DLD1 (cell line): ENCODE measurements at regions not wholly inside any gene's neighbourhood (a gene's known extent, or its start where the extent isn't known, plus 50 kb on each side); places are given as distances from the start of the nearest gene placed in this dataset.
"Not testable (repeated sequence)": the region's sequence is repeated elsewhere in the genome, so short reads cannot be mapped to it uniquely, and the experiment has no call there.

Source experiments
- in situ Hi-C: cut with HindIII; loops from 2 replicates; pipeline ENCODE4 v1.10.0; 2017; ENCODE audit warnings: low sequenced_read_pairs

- in situ Hi-C loops = no loop called here
Observed at GRCh38 chr5:158007336-158007735, 148.4 kb upstream of the CLINT1 start.

DNA sequence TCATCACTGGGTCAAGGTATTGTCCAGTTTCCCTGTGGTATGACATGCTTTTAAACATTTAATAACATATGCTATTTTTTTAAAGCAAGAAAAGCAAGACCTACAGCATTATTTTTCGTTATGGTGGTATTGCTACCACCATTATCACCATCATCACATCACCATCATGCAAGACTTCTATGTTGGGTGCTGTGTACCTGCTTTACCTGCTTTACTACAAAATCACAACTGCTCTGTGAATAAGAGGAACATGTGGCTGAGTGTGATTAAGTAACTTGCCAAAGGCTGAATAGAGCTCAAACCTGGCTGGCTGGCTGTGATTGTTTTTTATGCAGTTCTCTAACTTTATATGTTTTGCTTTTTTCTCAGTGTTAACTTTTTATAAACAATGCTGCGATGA lies 140.8 kb upstream of the CLINT1 start:
- in situ Hi-C loops = no loop called here

DNA sequence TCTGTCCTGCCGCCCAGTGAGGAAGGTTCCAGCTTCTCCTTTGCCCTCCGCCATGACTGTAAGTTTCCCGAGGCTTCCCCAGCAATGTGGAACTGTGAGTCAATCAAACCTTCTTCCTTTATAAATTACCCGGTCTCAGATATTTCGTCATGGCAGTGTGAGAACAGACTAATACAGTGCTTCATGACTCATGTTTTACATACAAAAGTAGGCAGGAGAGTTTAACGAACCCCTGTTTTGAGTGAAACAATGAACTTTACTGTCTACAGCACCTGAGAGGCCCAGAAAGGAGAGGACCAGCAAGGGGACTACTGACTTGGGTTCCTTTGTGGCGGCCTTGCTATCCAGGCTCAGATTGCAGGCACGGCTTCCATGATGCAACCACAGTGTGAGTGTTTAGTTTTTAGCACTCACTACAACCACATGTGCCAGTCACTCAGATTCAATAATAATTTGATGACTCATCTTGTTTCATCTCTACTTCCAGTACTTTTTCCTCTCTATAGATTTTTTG lies 139.1 kb upstream of the CLINT1 start:
- in situ Hi-C loops = no loop called here

- in situ Hi-C loops = no loop called here
Observed at GRCh38 chr5:157994906-157995519, 136.1 kb upstream of the CLINT1 start.

- in situ Hi-C loops = no loop called here
Observed at GRCh38 chr5:157993986-157994691, 135.2 kb upstream of the CLINT1 start.

DNA sequence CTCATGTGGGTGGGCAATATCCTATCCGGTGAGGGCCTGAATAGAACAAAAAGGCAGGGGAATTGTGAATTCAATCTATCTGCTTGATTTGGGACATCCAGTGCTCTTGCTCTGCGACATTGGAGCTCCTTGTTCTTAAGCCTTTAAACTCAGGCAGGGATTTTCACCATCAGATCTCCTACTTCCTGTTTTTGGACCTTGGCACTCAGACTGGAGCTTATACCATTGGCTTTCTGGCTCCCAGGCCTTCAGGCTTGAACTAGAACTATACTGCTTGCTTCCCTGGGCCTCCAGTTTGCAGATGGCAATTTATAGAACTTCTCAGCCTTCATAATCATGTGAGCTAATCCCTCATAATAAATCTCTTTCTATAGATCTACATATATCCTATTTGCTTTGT lies 134.3 kb upstream of the CLINT1 start:
- in situ Hi-C loops = no loop called here

DNA sequence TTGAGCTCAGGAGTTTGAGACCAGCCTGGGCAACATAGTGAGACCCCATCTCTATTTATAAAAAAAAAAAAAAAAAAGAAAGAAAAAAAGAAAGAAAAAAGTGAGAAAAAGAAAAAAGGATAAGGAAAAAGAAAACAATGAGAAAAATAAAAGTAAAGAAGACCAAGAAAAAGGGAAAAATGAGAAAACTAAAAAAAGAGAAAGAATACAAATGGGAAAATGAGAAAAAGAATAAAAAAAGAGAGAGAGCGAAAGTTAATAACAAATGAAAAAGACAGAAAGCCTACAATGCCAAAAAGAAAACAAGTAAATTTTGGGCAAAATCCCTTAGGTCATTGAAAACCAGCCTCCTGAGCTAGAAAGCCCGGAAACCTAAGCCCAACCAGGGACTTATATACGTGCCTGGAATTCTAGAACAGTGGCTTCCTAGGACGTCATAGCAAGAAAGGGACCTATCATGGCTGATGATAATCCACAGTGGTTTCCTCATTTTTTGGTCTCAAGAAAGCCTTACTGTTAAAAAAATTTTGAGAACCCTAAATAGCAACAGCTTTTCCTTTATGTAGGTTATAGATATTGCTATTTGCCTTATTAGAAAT lies 131.7 kb upstream of the CLINT1 start:
- in situ Hi-C loops = no loop called here

DNA sequence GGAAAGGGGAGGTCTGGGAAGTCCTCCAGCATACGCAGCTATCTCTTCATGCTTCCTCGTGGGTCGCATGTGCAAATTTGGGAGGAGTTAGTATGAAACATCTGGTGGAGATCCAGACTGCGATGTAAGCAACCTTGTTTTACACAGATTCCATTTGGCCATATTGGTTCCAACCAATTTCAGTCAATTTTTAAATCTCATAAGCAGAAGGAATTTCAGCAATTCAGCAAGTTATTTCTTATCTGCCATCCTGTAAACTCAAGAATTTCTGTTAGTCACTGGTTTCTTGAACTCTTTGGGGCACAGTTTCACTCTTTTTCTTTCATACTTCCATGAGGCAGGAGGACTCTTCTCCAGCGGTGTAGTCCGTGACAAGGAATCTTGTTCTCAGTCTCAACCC lies 130.4 kb upstream of the CLINT1 start:
- in situ Hi-C loops = no loop called here

DNA sequence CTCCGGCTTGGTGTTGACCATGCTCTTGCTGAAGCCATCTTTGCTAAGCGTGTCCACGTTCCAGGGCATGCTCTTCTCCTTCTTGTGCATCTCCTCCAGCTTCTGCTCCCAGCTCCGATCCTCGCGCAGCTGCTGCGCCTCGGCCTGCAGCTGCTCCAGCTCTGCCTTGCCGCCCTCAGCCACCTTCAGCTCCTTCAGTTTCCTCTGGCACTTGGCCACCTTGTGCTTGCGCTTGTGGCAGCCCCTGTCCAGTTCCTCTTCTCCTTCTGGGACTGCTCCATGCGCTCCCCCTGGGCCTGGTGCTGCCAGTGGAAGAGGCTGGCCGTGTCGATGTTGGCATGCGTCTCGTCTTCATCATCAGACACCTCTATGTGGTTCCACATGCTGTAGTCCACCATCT lies 128.3 kb upstream of the CLINT1 start:
- in situ Hi-C loops = no loop called here

GRCh38 chr5:157986431-157986990 lies 127.6 kb upstream of the CLINT1 start:
- in situ Hi-C loops = no loop called here

- in situ Hi-C loops = no loop called here
Observed at GRCh38 chr5:157984611-157985010, 125.7 kb upstream of the CLINT1 start.

DNA sequence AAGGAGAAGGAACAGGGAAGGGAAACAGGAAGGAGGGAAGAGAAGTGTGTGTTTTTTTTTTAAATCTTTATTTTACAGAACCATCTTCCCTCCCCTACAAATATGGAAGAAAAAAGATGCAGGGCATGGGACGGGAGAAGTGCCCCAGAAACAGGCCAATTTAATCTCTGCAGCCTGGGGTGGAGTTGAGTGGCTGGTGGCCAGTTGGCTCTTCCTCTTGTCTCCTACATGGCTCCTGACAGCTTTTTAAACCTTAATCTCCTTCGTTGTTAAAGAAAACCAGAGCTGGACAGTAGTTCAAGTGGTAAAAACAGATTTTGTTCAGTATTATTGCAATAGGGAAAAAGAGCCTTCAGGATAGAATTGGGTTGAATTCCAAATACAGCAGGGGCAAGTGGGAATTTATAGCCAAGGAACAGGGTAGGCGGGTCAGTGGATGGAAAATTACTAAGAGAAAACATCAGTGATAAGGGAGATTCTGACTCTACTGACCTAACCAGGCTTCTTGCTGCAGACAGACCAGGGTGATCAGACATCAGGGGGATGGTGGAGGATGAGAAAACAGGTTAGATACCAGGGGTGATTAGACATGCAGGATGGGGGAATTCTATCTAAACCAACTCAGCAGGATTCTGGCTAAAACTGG lies 125.1 kb upstream of the CLINT1 start:
- in situ Hi-C loops = no loop called here

DNA sequence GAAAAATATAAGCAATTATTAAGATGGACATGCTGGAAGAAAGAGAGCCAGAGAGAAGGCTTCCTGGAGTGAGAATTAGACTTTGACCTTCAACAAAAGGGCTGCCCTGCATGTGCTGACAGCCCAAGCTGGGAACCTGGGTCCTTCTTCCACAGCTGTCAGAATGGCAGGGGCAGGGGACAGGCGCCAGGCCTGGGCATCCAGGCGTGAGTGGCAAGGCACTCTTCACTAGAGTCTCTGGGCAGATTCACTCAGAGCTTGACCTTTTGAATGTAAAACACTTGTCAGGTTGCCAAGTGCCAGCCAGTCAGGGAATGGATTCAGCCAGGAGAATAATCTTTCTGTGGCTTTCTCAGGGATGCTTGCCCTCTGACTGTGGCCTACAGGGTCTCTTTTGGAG lies 119.1 kb upstream of the CLINT1 start:
- in situ Hi-C loops = no loop called here

DNA sequence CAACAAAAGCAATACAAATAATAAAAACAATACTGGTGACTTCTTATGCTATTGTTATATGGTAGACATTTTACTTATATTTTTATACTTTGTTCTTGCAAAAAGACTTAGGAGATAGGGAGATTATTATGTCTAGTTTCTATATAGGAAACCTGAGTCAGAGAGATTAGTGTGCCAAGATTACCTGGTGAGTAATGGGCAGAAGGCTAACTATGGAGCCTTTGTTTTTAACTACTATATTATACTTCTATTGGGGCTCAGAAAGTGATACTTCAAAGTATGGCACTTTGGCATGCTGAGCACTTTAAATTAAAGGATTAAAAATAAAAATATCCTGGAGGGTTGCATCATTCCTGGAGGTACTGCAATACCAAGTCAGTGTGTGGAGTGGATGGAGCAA lies 117.5 kb upstream of the CLINT1 start:
- in situ Hi-C loops = no loop called here

DNA sequence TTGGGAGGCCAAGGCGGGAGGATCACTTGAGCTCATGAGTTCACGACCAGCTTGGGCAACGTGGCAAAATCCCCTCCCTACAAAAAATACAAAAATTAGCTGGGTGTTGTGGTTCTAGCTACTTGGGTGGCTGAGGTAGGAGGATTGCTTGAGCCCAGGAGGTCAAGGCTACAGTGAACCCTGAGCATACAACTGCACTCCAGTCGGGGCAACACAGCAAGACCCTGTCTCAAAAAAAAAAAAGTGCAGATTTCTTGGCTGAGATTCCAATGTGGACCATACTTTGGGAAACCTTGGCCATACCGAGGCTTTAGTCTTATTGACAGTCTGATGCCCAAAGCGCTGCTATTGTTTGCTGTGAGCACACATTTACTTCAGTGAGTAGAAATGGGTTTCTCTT lies 113.6 kb upstream of the CLINT1 start:
- in situ Hi-C loops = no loop called here

DNA sequence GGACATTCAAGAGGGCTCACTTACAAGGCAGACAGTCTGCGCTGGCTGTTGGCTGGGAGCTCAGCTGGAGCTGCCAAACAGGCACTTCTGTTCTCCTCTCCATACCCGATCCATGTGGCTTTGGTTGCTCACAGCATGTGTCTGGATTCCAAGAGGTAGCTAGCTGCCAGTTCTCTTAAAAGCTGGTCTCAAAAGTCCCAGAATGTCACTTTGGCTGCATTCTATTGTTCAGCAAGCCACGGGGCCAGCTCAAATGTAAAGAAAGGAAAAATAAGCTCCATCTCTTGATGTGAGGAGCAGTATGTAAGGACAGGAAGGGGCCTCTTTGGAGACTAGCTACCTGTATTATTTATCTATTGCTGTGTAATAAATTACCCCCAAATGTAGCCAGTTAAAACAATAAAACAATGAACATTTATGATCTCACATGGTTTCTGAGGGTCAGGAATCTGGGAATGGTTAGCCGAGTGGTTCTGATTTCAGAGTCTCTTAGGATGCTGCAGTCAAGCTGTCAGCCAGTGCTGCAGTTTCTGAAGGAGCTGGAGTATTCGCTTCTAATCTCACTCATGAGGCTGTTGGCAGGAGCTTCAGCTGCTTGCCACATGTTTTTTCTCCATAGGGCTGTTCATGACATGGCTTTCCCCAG lies 112.7 kb upstream of the CLINT1 start:
- in situ Hi-C loops = no loop called here

DNA sequence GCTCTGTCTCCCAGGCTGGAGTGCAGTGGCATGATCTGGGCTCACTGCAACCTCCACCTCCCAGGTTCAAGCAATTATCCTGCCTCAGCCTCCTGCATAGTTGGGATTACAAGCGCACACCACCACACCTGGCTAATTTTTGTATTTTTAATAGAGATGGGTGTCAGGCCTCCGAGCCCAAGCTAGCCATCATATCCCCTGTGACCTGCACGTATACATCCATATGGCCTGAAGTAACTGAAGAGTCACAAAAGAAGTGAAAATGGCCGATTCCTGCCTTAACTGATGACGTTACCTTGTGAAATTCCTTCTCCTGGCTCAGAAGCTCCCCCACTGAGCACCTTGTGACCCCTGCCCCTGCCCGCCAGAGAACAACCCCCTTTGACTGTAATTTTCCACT lies 109.6 kb upstream of the CLINT1 start:
- in situ Hi-C loops = not testable (repeated sequence)

GRCh38 chr5:157965989-157966388 lies 107.0 kb upstream of the CLINT1 start:
- in situ Hi-C loops = no loop called here

- in situ Hi-C loops = no loop called here
Observed at GRCh38 chr5:157965040-157965678, 106.2 kb upstream of the CLINT1 start.

DNA sequence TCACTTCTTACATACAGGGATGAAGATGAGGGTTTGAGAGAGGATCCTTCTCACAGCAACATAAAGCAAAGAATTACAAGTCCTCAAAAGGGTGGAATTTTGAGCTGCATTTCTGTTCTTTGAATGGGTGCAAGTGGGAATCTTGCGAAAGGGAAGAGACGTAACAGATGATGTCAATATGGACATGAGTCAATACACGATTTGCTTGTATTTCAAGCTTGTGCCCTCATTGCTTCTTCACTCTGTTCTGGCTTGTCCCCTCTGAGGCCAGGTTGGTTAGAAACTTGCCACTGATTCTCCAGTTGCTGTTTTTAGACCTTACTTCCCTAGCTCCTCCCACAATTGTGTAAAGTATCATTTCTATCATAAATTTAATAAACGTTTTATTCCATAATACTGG lies 104.8 kb upstream of the CLINT1 start:
- in situ Hi-C loops = no loop called here
